H1 (cell line): ENCODE measurements at regions not wholly inside any gene's neighbourhood (a gene's known extent, or its start where the extent isn't known, plus 50 kb on each side); places are given as distances from the start of the nearest gene placed in this dataset.

Experiments used
- EZH2 ChIP-seq: fragments of 200-600 bp; sonication (generic); IDR thresholded peaks from 2 replicates; pipeline ENCODE4 v1.7.1; 2012; ENCODE audit warnings: low read depth, mild to moderate bottlenecking, moderate library complexity, low read length, inconsistent platforms; ENCODE audit not compliant: severe bottlenecking
- GABPA ChIP-seq: IDR thresholded peaks from 2 replicates; pipeline ENCODE4 v1.6.1; 2011; ENCODE audit warnings: mild to moderate bottlenecking, low read length, moderate library complexity, borderline replicate concordance; ENCODE audit not compliant: insufficient read depth

DNA sequence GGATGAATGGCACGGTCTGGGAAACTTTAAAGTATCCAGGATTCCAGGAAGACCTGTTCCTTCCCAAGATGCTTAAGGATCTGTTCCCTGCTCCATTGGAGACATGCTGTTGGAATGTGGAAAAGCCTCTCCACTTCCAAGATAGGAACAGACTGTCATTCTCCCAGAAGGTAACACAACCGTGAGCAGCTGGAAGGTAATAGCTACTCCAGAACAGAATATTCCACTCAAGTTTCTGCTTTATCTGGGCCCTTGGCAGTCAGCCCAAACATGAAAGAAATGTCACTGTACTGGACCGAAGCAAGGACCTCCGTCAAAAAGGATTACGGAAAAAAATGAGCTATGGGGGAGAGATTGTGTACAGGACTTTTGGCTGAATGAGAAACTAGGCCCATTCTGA, 420.9 kb upstream of the NBEA start:
- TF ChIP-seq GABPA (no peak), EZH2 (no peak)
